Aorta (tissue), 5 donors: ENCODE measurements at regions not wholly inside any gene's neighbourhood (a gene's known extent, or its start where the extent isn't known, plus 50 kb on each side); places are given as distances from the start of the nearest gene placed in this dataset.
A peak's percentile ranks its signal among the peaks of the same experiment; 100 is the strongest.

Experiments
- ATAC-seq: fragments of 200-7000 bp; cut with Tn5 transposase; one replicate; pipeline ENCODE4 v1.9.1; 2022; ENCODE audit warnings: moderate library complexity; ENCODE audit not compliant: low FRiP score
- DNase-seq, 2 donors: peaks; one replicate each; pipeline ENCODE4 v3.0.0-alpha.2; 2020
- H3K27ac ChIP-seq, 2 donors: one replicate each; pipeline ENCODE4 v1.5.1; 2013; ENCODE audit warnings: low read length in 2 of 2, mild to moderate bottlenecking in 2 of 2, moderate library complexity in 2 of 2, control low read depth in 1 of 2, inconsistent platforms in 1 of 2, low read depth in 1 of 2
- H3K27me3 ChIP-seq, 2 donors: one replicate each; pipeline ENCODE4 v1.6.1; 2013; ENCODE audit warnings: control low read depth in 1 of 2, low read length in 1 of 2, mild to moderate bottlenecking in 1 of 2, moderate library complexity in 1 of 2; ENCODE audit not compliant: insufficient read depth in 2 of 2, control insufficient read depth in 1 of 2
- H3K36me3 ChIP-seq, 2 donors: one replicate each; pipeline ENCODE4 v1.6.1; 2013; ENCODE audit warnings: control low read depth in 1 of 2, low read length in 1 of 2, mild to moderate bottlenecking in 1 of 2; ENCODE audit not compliant: insufficient read depth in 2 of 2, control insufficient read depth in 1 of 2
- H3K4me1 ChIP-seq, 2 donors: one replicate each; pipeline ENCODE4 v1.6.1; 2013; ENCODE audit warnings: low read length in 2 of 2, control low read depth in 1 of 2, mild to moderate bottlenecking in 1 of 2, moderate library complexity in 1 of 2; ENCODE audit not compliant: insufficient read depth in 2 of 2, control insufficient read depth in 1 of 2
- H3K4me3 ChIP-seq, 2 donors: one replicate each; pipeline ENCODE4 v1.5.1; 2013; ENCODE audit warnings: low read length in 2 of 2, control low read depth in 1 of 2, mild to moderate bottlenecking in 1 of 2
- H3K9me3 ChIP-seq: one replicate; pipeline ENCODE4 v1.6.1; 2013; ENCODE audit warnings: mild to moderate bottlenecking, low read length; ENCODE audit not compliant: control insufficient read depth
- WGBS, 2 donors: extraction: QIAGEN DNeasy Blood & Tissue Kit; methylation state at CpG; one replicate each; pipeline ENCODE4 v1.1.7; 2013; 5-methylcytosine and 5-hydroxymethylcytosine counted together
- intact Hi-C, 2 donors: fragments of 100-400 bp; cut with DNase I; formaldehyde crosslinking; loops; one replicate each; pipeline versions ENCODE4 v1.14.2 to v1.15.0; 2022
- donor health status: healthy with polysubstance abuse.
- donor health status: Bipolar disorder and iron deficiency.
- donor health status: DM: no; HTN: no; CAD: no.
- donor health status: DM: no; HTN: no; CAD: no.
- donor health status: DM: yes; HTN: yes; CAD: no.

DNA sequence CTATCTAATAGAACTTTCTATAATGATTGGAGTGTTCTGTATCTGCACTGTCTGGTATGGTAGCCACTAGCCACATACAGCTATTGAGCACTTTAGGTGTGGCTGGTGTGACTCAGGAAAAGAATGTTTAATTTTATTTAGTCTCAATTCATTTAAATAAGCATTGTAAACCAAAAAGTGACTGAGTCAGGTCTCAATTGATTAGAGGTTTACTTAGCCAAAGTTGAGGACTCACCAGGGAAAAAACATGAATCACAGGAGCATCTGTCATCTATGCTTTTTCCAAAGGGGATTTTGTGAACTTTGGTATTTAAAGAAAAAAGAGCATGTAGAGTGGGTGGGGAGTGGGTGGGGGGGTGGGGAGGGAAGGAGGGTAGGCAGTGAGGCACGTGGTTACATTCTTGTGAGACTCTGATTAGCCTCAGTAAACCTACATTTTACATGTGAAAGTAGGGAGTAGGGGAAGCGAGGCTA lies 473.1 kb downstream of the ATP23 start:
- ATAC-seq (no peak), DNase-seq (no peak)
- WGBS, 2 donors: 53 to 60% methylated on average over 2 of the region's 2 CpGs
- Histone ChIP-seq H3K4me3 (no peak overlapping the region), H3K27ac (no peak overlapping the region), H3K9me3 (no peaks in the 10 kb centered on the region), H3K36me3 (no peaks in the 10 kb centered on the region), H3K4me1 (peaks cover 0 to 6% of the 10 kb centered on the region in 2 donors), H3K27me3 (no peaks in the 10 kb centered on the region)
- intact Hi-C loops: no loop called here

DNA sequence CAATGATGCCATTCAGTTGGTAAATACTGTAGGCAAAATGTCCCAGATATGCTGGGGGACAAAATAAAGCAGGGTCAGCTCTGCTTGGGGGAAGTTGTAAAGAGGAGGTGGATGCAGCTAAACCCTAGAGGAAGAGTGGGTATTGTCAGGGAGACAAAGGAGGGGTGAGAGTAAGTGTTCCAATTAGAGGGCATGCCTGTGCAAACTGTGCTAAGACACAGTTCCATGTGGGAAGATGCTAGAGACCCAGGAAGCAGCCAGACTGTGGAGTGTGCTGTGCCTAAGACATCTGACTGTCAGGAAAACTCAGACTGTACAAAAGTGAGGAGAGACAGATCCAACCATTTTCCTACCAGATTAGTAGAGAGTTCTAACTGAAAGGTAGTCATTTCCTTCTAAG lies 474.3 kb downstream of the ATP23 start:
- Histone ChIP-seq H3K4me3 (no peak overlapping the region), H3K9me3 (no peaks in the 10 kb centered on the region), H3K27me3 (no peaks in the 10 kb centered on the region), H3K36me3 (no peaks in the 10 kb centered on the region), H3K27ac (no peak overlapping the region), H3K4me1 (peaks cover 0 to 6% of the 10 kb centered on the region in 2 donors)
- intact Hi-C loops: loop anchor here in 1 of 2 donors (5.0 kb wide), 1 partner anchor 122 kb away; no protein-coding TSS in a partner anchor
- ATAC-seq (no peak), DNase-seq (no peak)

DNA sequence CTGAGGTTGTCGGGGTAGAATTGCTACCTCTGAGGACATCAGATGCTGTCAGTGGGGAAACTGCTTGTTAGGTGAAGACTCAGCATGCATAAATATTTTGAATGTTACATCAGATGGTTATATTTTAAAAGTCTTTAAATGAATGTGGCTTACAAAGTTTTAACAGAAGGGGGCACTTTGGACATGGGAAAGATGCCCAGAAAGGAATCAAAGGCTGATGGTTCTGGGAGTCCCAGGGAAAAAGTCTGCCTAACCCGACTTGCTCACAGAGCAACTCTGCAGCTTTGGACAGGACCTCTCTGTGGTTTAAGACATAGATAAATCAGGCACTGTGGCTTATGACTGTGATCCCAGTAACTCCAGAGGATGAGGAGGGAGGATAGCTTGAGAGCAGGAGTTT lies 474.9 kb downstream of the ATP23 start:
- H3K27me3 ChIP-seq: no peaks in the 10 kb centered on the region
- WGBS, 2 donors: 37 to 43% methylated on average over 2 of the region's 2 CpGs
- ATAC-seq: no peak
- no peaks in the 10 kb centered on the region for H3K36me3 ChIP-seq
- no peaks in the 10 kb centered on the region for H3K9me3 ChIP-seq
- no peak overlapping the region for H3K27ac ChIP-seq
- peaks cover 0 to 6% of the 10 kb centered on the region in 2 donors for H3K4me1 ChIP-seq
- intact Hi-C loops: loop anchor here in 1 of 2 donors (5.0 kb wide), 1 partner anchor 121 kb away; no protein-coding TSS in a partner anchor
- H3K4me3 ChIP-seq: no peak overlapping the region
- no peak for DNase-seq

GRCh38 chr12:58419196-58419760 lies 477.9 kb downstream of the ATP23 start:
- no peaks in the 10 kb centered on the region for H3K36me3 ChIP-seq
- H3K9me3 ChIP-seq: no peaks in the 10 kb centered on the region
- DNase-seq: no peak
- H3K4me3 ChIP-seq: no peak overlapping the region
- H3K27ac ChIP-seq: no peak overlapping the region
- 91 to 94% methylated on average over 13 of the region's 13 CpGs for WGBS, 2 donors
- ATAC-seq: no peak
- no peaks in the 10 kb centered on the region for H3K27me3 ChIP-seq
- intact Hi-C loops: loop anchor here in 1 of 2 donors (5.0 kb wide), 1 partner anchor 118 kb away; no protein-coding TSS in a partner anchor
- peaks cover 0 to 9% of the 10 kb centered on the region in 2 donors for H3K4me1 ChIP-seq

DNA sequence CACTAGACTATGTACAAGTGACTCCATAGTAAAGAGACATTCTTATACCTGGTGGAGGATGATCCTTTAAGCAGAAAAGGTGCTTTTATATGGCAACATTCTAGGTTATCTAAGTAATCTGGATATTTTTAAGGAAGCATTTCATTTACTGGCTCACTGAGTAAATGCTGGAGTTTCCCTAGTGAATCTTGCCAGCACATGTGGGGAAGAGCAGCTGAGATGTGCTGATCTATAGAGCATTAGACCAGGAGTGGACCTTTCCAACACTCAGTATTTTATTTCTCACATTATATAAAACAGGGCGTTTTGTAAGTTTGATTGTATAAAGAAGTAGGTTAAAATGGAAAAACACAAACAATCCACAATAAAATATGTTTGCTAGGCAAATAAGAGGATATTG lies 478.5 kb downstream of the ATP23 start:
- H3K27ac ChIP-seq: no peak overlapping the region
- DNase-seq: no peak
- no peaks in the 10 kb centered on the region for H3K36me3 ChIP-seq
- ATAC-seq: no peak
- H3K4me3 ChIP-seq: no peak overlapping the region
- peaks cover 0 to 4% of the 10 kb centered on the region in 2 donors for H3K4me1 ChIP-seq
- no peaks in the 10 kb centered on the region for H3K9me3 ChIP-seq
- 77 to 79% methylated on average over 1 of the region's 1 CpG for WGBS, 2 donors
- no peaks in the 10 kb centered on the region for H3K27me3 ChIP-seq
- intact Hi-C loops: loop anchor here (5.0 to 10.0 kb wide), 3 partner anchors 112 to 495 kb away; no protein-coding TSS in a partner anchor

DNA sequence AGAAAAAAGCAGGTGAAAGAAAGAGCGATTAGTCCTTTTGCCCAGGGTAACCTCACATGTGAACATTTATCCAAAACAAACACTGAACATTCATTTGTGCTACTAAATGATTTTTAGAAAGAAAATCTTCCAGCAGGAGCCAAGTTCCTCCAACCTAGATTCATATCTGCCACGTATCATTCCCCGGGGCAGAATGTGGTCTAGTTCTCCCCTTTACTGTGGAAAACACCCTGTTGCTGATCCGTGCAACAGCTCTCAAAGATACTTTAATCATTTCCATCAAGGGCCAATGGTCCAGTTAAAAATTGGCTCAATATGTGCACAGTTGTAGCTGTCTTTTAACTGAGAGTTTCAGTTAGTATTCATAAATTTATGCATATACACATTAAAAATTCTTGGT lies 479.1 kb downstream of the ATP23 start:
- H3K27ac ChIP-seq: no peak overlapping the region
- no peaks in the 10 kb centered on the region for H3K36me3 ChIP-seq
- H3K27me3 ChIP-seq: no peaks in the 10 kb centered on the region
- DNase-seq (no peak), ATAC-seq (no peak)
- 2 to 7% methylated on average over 4 of the region's 4 CpGs for WGBS, 2 donors
- intact Hi-C loops: loop anchor here (5.0 to 10.0 kb wide), 2 partner anchors 112 to 494 kb away; no protein-coding TSS in a partner anchor
- peaks cover 0 to 4% of the 10 kb centered on the region in 2 donors for H3K4me1 ChIP-seq
- no peaks in the 10 kb centered on the region for H3K9me3 ChIP-seq
- no peak overlapping the region for H3K4me3 ChIP-seq

DNA sequence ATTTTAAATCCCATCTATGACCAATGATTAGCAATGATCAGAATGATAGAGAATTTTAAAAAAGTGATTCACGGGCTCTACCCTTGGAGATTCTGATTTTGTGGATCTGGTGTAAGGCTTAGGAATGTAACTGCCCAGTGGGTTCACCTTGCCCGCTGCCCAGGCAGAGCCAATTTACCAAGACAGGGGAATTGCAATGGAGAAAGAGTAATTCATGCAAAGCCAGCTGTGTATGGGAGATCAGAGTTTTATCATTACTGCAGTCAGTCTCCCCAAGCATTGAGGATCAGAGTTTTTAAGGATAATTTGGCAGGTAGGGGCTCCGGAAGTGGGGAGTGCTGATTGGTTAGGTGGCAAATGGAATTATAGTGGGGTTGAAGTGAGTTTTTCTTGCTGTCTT lies 480.6 kb downstream of the ATP23 start:
- intact Hi-C loops: loop anchor here (5.0 to 10.0 kb wide), 2 partner anchors 110 to 493 kb away; no protein-coding TSS in a partner anchor
- Histone ChIP-seq H3K4me3 (no peak overlapping the region), H3K36me3 (no peaks in the 10 kb centered on the region), H3K9me3 (no peaks in the 10 kb centered on the region), H3K27ac (no peak overlapping the region), H3K4me1 (peaks cover 2 to 4% of the 10 kb centered on the region in 2 donors), H3K27me3 (no peaks in the 10 kb centered on the region)
- WGBS, 2 donors: 97 to 99% methylated on average over 3 of the region's 3 CpGs
- DNase-seq (no peak), ATAC-seq (no peak)

- H3K27ac ChIP-seq: peak overlapping the region in 1 of 2 donors; percentile 28
- DNase-seq (no peak), ATAC-seq (no peak)
- H3K36me3 ChIP-seq: no peaks in the 10 kb centered on the region
- H3K4me3 ChIP-seq: no peak overlapping the region
- H3K9me3 ChIP-seq: no peaks in the 10 kb centered on the region
- intact Hi-C loops: loop anchor here (5.0 to 10.0 kb wide), 2 partner anchors 107 to 490 kb away; no protein-coding TSS in a partner anchor
- no peaks in the 10 kb centered on the region for H3K27me3 ChIP-seq
- 4 to 6% methylated on average over 1 of the region's 1 CpG for WGBS, 2 donors
- H3K4me1 ChIP-seq: peaks cover 2 to 4% of the 10 kb centered on the region in 2 donors
Observed at GRCh38 chr12:58424735-58425392, 483.5 kb downstream of the ATP23 start.
